K562 (cell line): ENCODE measurements at regions not wholly inside any gene's neighbourhood (a gene's known extent, or its start where the extent isn't known, plus 50 kb on each side); places are given as distances from the start of the nearest gene placed in this dataset.

Experiments used
- FOXJ2 ChIP-seq: fragments of 200-800 bp; sonication (Bioruptor generic); IDR thresholded peaks from 2 replicates; pipeline ENCODE4 v1.6.1; 2016; ENCODE audit warnings: missing genetic modification characterization, missing compliant biosample characterization
- RFX1 ChIP-seq: fragments of 450-650 bp; IDR thresholded peaks from 2 replicates; pipeline ENCODE4 v1.6.1; 2016; ENCODE audit warnings: mild to moderate bottlenecking, moderate library complexity
- TF ChIP-seq, protein P1 (sequence below): IDR thresholded peaks from 3 replicates; pipeline ENCODE4 v1.6.1; 2011; ENCODE audit warnings: borderline replicate concordance, mild to moderate bottlenecking; ENCODE audit not compliant: insufficient read length, insufficient read depth
- TF ChIP-seq, protein P2 (sequence below): sonication (generic); formaldehyde crosslinking; IDR thresholded peaks from 2 replicates; pipeline ENCODE4 v1.9.0; 2022; ENCODE audit warnings: mild to moderate bottlenecking, missing genetic modification reagents
- TF ChIP-seq, protein P3 (sequence below), 3 experiments: IDR thresholded peaks in 2 of 3; conservative IDR thresholded peaks in 1 of 3; 2 replicates each; pipeline ENCODE4 v1.5.1; 2011 to 2012; ENCODE audit warnings: low read length in 3 of 3, mild to moderate bottlenecking in 3 of 3, control low read depth in 2 of 3, improper control_type of control experiment in 1 of 3, inconsistent platforms in 1 of 3, low read depth in 1 of 3, mixed read lengths in 1 of 3, moderate library complexity in 1 of 3; ENCODE audit not compliant: insufficient read depth in 2 of 3

DNA sequence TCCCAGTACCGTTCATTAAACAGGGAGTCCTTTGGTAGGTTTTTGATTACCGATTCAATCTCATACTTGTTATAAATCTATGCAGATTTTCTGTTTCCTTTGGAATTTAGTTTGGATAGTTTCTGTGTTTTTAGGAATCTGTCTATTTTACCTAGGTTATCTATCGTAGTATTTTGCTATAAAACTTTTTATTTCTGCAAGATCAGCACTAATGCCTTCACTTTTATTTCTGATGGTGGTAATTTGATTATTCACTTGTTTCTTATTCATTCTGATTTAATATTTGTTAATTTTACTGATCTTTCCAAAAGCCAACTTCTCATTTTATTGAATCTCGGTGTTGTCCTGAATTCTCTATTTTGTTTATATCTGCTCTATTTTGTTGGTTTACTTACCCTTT is 577.7 kb upstream of the NRG3 start:
- TF ChIP-seq, protein P1, sequence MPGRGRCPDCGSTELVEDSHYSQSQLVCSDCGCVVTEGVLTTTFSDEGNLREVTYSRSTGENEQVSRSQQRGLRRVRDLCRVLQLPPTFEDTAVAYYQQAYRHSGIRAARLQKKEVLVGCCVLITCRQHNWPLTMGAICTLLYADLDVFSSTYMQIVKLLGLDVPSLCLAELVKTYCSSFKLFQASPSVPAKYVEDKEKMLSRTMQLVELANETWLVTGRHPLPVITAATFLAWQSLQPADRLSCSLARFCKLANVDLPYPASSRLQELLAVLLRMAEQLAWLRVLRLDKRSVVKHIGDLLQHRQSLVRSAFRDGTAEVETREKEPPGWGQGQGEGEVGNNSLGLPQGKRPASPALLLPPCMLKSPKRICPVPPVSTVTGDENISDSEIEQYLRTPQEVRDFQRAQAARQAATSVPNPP: no peak
- TF ChIP-seq RFX1 (no peak), FOXJ2 (tag) (no peak)
- TF ChIP-seq, protein P2, sequence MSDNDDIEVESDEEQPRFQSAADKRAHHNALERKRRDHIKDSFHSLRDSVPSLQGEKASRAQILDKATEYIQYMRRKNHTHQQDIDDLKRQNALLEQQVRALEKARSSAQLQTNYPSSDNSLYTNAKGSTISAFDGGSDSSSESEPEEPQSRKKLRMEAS (CRISPR knock-in tag): no peak
- TF ChIP-seq, protein P3, sequence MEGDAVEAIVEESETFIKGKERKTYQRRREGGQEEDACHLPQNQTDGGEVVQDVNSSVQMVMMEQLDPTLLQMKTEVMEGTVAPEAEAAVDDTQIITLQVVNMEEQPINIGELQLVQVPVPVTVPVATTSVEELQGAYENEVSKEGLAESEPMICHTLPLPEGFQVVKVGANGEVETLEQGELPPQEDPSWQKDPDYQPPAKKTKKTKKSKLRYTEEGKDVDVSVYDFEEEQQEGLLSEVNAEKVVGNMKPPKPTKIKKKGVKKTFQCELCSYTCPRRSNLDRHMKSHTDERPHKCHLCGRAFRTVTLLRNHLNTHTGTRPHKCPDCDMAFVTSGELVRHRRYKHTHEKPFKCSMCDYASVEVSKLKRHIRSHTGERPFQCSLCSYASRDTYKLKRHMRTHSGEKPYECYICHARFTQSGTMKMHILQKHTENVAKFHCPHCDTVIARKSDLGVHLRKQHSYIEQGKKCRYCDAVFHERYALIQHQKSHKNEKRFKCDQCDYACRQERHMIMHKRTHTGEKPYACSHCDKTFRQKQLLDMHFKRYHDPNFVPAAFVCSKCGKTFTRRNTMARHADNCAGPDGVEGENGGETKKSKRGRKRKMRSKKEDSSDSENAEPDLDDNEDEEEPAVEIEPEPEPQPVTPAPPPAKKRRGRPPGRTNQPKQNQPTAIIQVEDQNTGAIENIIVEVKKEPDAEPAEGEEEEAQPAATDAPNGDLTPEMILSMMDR (IDR thresholded peaks at IDR 0.05 in 2 of 3, conservative IDR thresholded peaks at IDR 0.05 in 1 of 3; ENCODE audit: insufficient read depth in 2 of 3, low read depth in 1 of 3, low read length in 3 of 3): no peak
